HUES64 (cell line): ENCODE measurements at regions not wholly inside any gene's neighbourhood (a gene's known extent, or its start where the extent isn't known, plus 50 kb on each side); places are given as distances from the start of the nearest gene placed in this dataset.

Experiments
- H3K27ac ChIP-seq: 2 replicates; pipeline ENCODE4 v1.7.0; 2013; ENCODE audit warnings: low read depth, low read length, inconsistent platforms
- H3K27me3 ChIP-seq: 2 replicates; pipeline ENCODE4 v1.6.1; 2013; ENCODE audit warnings: mild to moderate bottlenecking, low read length; ENCODE audit not compliant: insufficient read depth
- H3K36me3 ChIP-seq: 2 replicates; pipeline ENCODE4 v1.6.1; 2013; ENCODE audit warnings: mild to moderate bottlenecking, low read length; ENCODE audit not compliant: insufficient read depth
- H3K4me1 ChIP-seq: 2 replicates; pipeline ENCODE4 v1.6.1; 2013; ENCODE audit warnings: mild to moderate bottlenecking, low read length, moderate library complexity; ENCODE audit not compliant: insufficient read depth
- H3K4me3 ChIP-seq: 2 replicates; pipeline ENCODE4 v1.5.1; 2013; ENCODE audit warnings: mild to moderate bottlenecking, low read length, moderate library complexity
- H3K9ac ChIP-seq: 2 replicates; pipeline ENCODE4 v1.6.1; 2013; ENCODE audit warnings: mild to moderate bottlenecking, low read depth, low read length
- H3K9me3 ChIP-seq: 2 replicates; pipeline ENCODE4 v1.6.1; 2013; ENCODE audit warnings: low read depth, low read length; ENCODE audit not compliant: insufficient read depth
- WGBS: fragments of 150-250, 120-280 bp; methylation state at CpG from one replicate; pipeline ENCODE4 v1.1.7; 2013; ENCODE audit warnings: missing lambda C conversion rate; 5-methylcytosine and 5-hydroxymethylcytosine counted together

GRCh38 chr18:10303171-10303570 lies 151.3 kb upstream of the APCDD1 start:
- no peak overlapping the region for H3K4me3 ChIP-seq
- H3K4me1 ChIP-seq, result no peaks in the 10 kb centered on the region
- H3K36me3 ChIP-seq, result no peaks in the 10 kb centered on the region
- no peaks in the 10 kb centered on the region for H3K27me3 ChIP-seq
- no peak overlapping the region for H3K27ac ChIP-seq
- WGBS, result 95% methylated on average over 2 of the region's 2 CpGs
- H3K9ac ChIP-seq, result no peak overlapping the region
- no peaks in the 10 kb centered on the region for H3K9me3 ChIP-seq

- no peak overlapping the region for H3K9ac ChIP-seq
- H3K4me1 ChIP-seq, result no peaks in the 10 kb centered on the region
- H3K9me3 ChIP-seq, result no peaks in the 10 kb centered on the region
- no peaks in the 10 kb centered on the region for H3K27me3 ChIP-seq
- 91% methylated on average over 3 of the region's 3 CpGs for WGBS
- H3K27ac ChIP-seq, result no peak overlapping the region
- no peak overlapping the region for H3K4me3 ChIP-seq
- H3K36me3 ChIP-seq, result no peaks in the 10 kb centered on the region
These were observed 149.6 kb upstream of the APCDD1 start for GRCh38 chr18:10304853-10305252.

GRCh38 chr18:10306779-10307178 lies 147.7 kb upstream of the APCDD1 start:
- Histone ChIP-seq H3K9me3 (no peaks in the 10 kb centered on the region), H3K4me1 (no peaks in the 10 kb centered on the region), H3K4me3 (no peak overlapping the region), H3K9ac (no peak overlapping the region), H3K27ac (no peak overlapping the region), H3K27me3 (no peaks in the 10 kb centered on the region), H3K36me3 (no peaks in the 10 kb centered on the region)
- 92% methylated on average over 1 of the region's 2 CpGs for WGBS

- 93% methylated on average over 2 of the region's 2 CpGs for WGBS
- Histone ChIP-seq H3K4me3 (no peak overlapping the region), H3K9me3 (no peaks in the 10 kb centered on the region), H3K27me3 (no peaks in the 10 kb centered on the region), H3K36me3 (no peaks in the 10 kb centered on the region), H3K4me1 (no peaks in the 10 kb centered on the region), H3K9ac (no peak overlapping the region), H3K27ac (no peak overlapping the region)
These were observed 146.3 kb upstream of the APCDD1 start for GRCh38 chr18:10308154-10308553.

GRCh38 chr18:10310626-10311025 lies 143.8 kb upstream of the APCDD1 start:
- H3K9ac ChIP-seq, result no peak overlapping the region
- 94% methylated on average over 4 of the region's 4 CpGs for WGBS
- no peaks in the 10 kb centered on the region for H3K9me3 ChIP-seq
- H3K4me1 ChIP-seq, result no peaks in the 10 kb centered on the region
- no peak overlapping the region for H3K27ac ChIP-seq
- H3K36me3 ChIP-seq, result no peaks in the 10 kb centered on the region
- H3K27me3 ChIP-seq, result no peaks in the 10 kb centered on the region
- H3K4me3 ChIP-seq, result no peak overlapping the region

GRCh38 chr18:10312326-10313015 lies 142.0 kb upstream of the APCDD1 start:
- Histone ChIP-seq H3K4me3 (no peak overlapping the region), H3K9me3 (no peaks in the 10 kb centered on the region), H3K36me3 (no peaks in the 10 kb centered on the region), H3K27ac (no peak overlapping the region), H3K27me3 (no peaks in the 10 kb centered on the region), H3K4me1 (no peaks in the 10 kb centered on the region), H3K9ac (no peak overlapping the region)
- WGBS, result 93% methylated on average over 5 of the region's 5 CpGs

GRCh38 chr18:10313016-10313342 lies 141.5 kb upstream of the APCDD1 start:
- no peak overlapping the region for H3K27ac ChIP-seq
- H3K4me1 ChIP-seq, result peaks cover 5% of the 10 kb centered on the region
- no peaks in the 10 kb centered on the region for H3K27me3 ChIP-seq
- no peak overlapping the region for H3K9ac ChIP-seq
- H3K4me3 ChIP-seq, result no peak overlapping the region
- WGBS, result 97% methylated on average over 3 of the region's 3 CpGs
- no peaks in the 10 kb centered on the region for H3K9me3 ChIP-seq
- H3K36me3 ChIP-seq, result no peaks in the 10 kb centered on the region

GRCh38 chr18:10314066-10314465 lies 140.4 kb upstream of the APCDD1 start:
- WGBS, result 98% methylated on average over 4 of the region's 5 CpGs
- Histone ChIP-seq H3K27me3 (no peaks in the 10 kb centered on the region), H3K9me3 (no peaks in the 10 kb centered on the region), H3K4me1 (peaks cover 16% of the 10 kb centered on the region), H3K36me3 (no peaks in the 10 kb centered on the region), H3K4me3 (no peak overlapping the region), H3K9ac (no peak overlapping the region), H3K27ac (no peak overlapping the region)

GRCh38 chr18:10315522-10315921 lies 138.9 kb upstream of the APCDD1 start:
- Histone ChIP-seq H3K27ac (no peak overlapping the region), H3K4me1 (peaks cover 17% of the 10 kb centered on the region), H3K36me3 (no peaks in the 10 kb centered on the region), H3K9me3 (no peaks in the 10 kb centered on the region), H3K4me3 (no peak overlapping the region), H3K9ac (no peak overlapping the region), H3K27me3 (no peaks in the 10 kb centered on the region)
- 91% methylated on average over 1 of the region's 1 CpG for WGBS

GRCh38 chr18:10316778-10317177 lies 137.7 kb upstream of the APCDD1 start:
- peaks cover 17% of the 10 kb centered on the region for H3K4me1 ChIP-seq
- H3K4me3 ChIP-seq, result no peak overlapping the region
- H3K9me3 ChIP-seq, result no peaks in the 10 kb centered on the region
- H3K9ac ChIP-seq, result no peak overlapping the region
- no peaks in the 10 kb centered on the region for H3K36me3 ChIP-seq
- no peaks in the 10 kb centered on the region for H3K27me3 ChIP-seq
- no peak overlapping the region for H3K27ac ChIP-seq
- WGBS, result 91% methylated on average over 7 of the region's 7 CpGs

- Histone ChIP-seq H3K27me3 (no peaks in the 10 kb centered on the region), H3K27ac (peak overlapping the region; percentile 46; the same call in 1 of the 2 replicates), H3K36me3 (no peaks in the 10 kb centered on the region), H3K9me3 (no peaks in the 10 kb centered on the region), H3K4me3 (no peak overlapping the region), H3K4me1 (peaks cover 17% of the 10 kb centered on the region), H3K9ac (no peak overlapping the region)
- WGBS, result 55% methylated on average over 6 of the region's 6 CpGs
These were observed 136.4 kb upstream of the APCDD1 start for GRCh38 chr18:10317864-10318690.
